Progenitor cell of endocrine pancreas (in vitro differentiated cells): ENCODE measurements at regions not wholly inside any gene's neighbourhood (a gene's known extent, or its start where the extent isn't known, plus 50 kb on each side); places are given as distances from the start of the nearest gene placed in this dataset.

Experiments
- DNase-seq: peaks from one replicate; pipeline ENCODE4 v3.0.0; 2021; ENCODE audit warnings: low spot score; ENCODE audit not compliant: unreplicated experiment
- H3K27ac Mint-ChIP-seq: 2 replicates; pipeline ENCODE4 v1.8.0; 2021; ENCODE audit warnings: mild to moderate bottlenecking, moderate library complexity, mixed read lengths
- H3K27me3 Mint-ChIP-seq: 2 replicates; pipeline ENCODE4 v1.8.0; 2021; ENCODE audit warnings: mixed read lengths
- H3K36me3 Mint-ChIP-seq: 2 replicates; pipeline ENCODE4 v1.8.0; 2022; ENCODE audit warnings: mixed read lengths; ENCODE audit not compliant: insufficient read depth
- H3K4me1 Mint-ChIP-seq: 2 replicates; pipeline ENCODE4 v1.8.0; 2021; ENCODE audit warnings: low read depth, mixed read lengths
- H3K4me3 Mint-ChIP-seq: 2 replicates; pipeline ENCODE4 v1.8.0; 2021; ENCODE audit warnings: low read depth, mild to moderate bottlenecking, moderate library complexity, mixed read lengths
- H3K9me3 Mint-ChIP-seq: 2 replicates; pipeline ENCODE4 v1.8.0; 2021; ENCODE audit warnings: low read depth, mixed read lengths
- CTCF ChIP-seq: fragments of 200-600 bp; sonication (generic); IDR thresholded peaks from one replicate; pipeline ENCODE4 v1.5.0; 2021; ENCODE audit warnings: antibody characterized with exemption, mild to moderate bottlenecking; ENCODE audit not compliant: unreplicated experiment

- H3K27me3 Mint-ChIP-seq: peaks cover 18% of the 10 kb centered on the region
- TF ChIP-seq CTCF: no peak
- no peak overlapping the region for H3K4me3 Mint-ChIP-seq
- H3K9me3 Mint-ChIP-seq: peaks cover 1% of the 10 kb centered on the region
- no peak for DNase-seq
- no peak overlapping the region for H3K27ac Mint-ChIP-seq
- no peaks in the 10 kb centered on the region for H3K4me1 Mint-ChIP-seq
- H3K36me3 Mint-ChIP-seq: no peaks in the 10 kb centered on the region
Measured at GRCh38 chr11:88039476-88040147, 135.6 kb downstream of the RAB38 start.

- Mint-ChIP-seq H3K4me1 (no peaks in the 10 kb centered on the region), H3K36me3 (no peaks in the 10 kb centered on the region), H3K27me3 (peaks cover 6% of the 10 kb centered on the region), H3K4me3 (no peak overlapping the region), H3K27ac (no peak overlapping the region), H3K9me3 (peaks cover 6% of the 10 kb centered on the region)
- DNase-seq: no peak
- TF ChIP-seq CTCF: no peak
Measured at GRCh38 chr11:88038063-88038462, 137.2 kb downstream of the RAB38 start.

GRCh38 chr11:88036701-88037100 lies 138.5 kb downstream of the RAB38 start:
- no peaks in the 10 kb centered on the region for H3K36me3 Mint-ChIP-seq
- peaks cover 6% of the 10 kb centered on the region for H3K9me3 Mint-ChIP-seq
- no peak overlapping the region for H3K4me3 Mint-ChIP-seq
- H3K27ac Mint-ChIP-seq: no peak overlapping the region
- no peaks in the 10 kb centered on the region for H3K27me3 Mint-ChIP-seq
- DNase-seq: no peak
- H3K4me1 Mint-ChIP-seq: no peaks in the 10 kb centered on the region
- no peak for TF ChIP-seq CTCF

- TF ChIP-seq CTCF: no peak
- Mint-ChIP-seq H3K36me3 (no peaks in the 10 kb centered on the region), H3K9me3 (peaks cover 9% of the 10 kb centered on the region), H3K4me3 (no peak overlapping the region), H3K4me1 (no peaks in the 10 kb centered on the region), H3K27ac (no peak overlapping the region), H3K27me3 (no peaks in the 10 kb centered on the region)
- no peak for DNase-seq
Measured at GRCh38 chr11:88035271-88035670, 140.0 kb downstream of the RAB38 start.

GRCh38 chr11:88017666-88018065 lies 157.6 kb downstream of the RAB38 start:
- Mint-ChIP-seq H3K27ac (no peak overlapping the region), H3K4me3 (no peak overlapping the region), H3K4me1 (peaks cover 11% of the 10 kb centered on the region), H3K36me3 (no peaks in the 10 kb centered on the region), H3K9me3 (no peaks in the 10 kb centered on the region), H3K27me3 (no peaks in the 10 kb centered on the region)
- no peak for TF ChIP-seq CTCF
- DNase-seq: no peak
